ENCODE measurements at regions not wholly inside any gene's neighbourhood (a gene's known extent, or its start where the extent isn't known, plus 50 kb on each side); places are given as distances from the start of the nearest gene placed in this dataset.
"Not testable (repeated sequence)": the region's sequence is repeated elsewhere in the genome, so short reads cannot be mapped to it uniquely, and the experiment has no call there.

GRCh38 chr2:34523958-34524514 lies 924.9 kb upstream of the FAM98A start:
- DNase-seq (ENCODE audit: insufficient read length) (no peak), FAIRE-seq (no peak)
- TF ChIP-seq POLR2A (IDR thresholded peaks at IDR 0.05; ENCODE audit: low read depth, low read length) (no peak), POLR2AphosphoS5 (IDR thresholded peaks at IDR 0.05; ENCODE audit: low read depth, low read length) (no peak)

GRCh38 chr2:34519659-34520058 lies 920.6 kb upstream of the FAM98A start:
- no peak for DNase-seq (ENCODE audit: insufficient read length)
- no peak for FAIRE-seq
- TF ChIP-seq TAF1 (IDR thresholded peaks at IDR 0.05; ENCODE audit: borderline replicate concordance, low read depth, low read length) (no peak), POLR2AphosphoS5 (IDR thresholded peaks at IDR 0.05; ENCODE audit: low read depth, low read length) (no peak), POLR2A (IDR thresholded peaks at IDR 0.05; ENCODE audit: low read depth, low read length) (no peak)

- no peak for DNase-seq (ENCODE audit: insufficient read length)
- no peak for TF ChIP-seq TAF1 (IDR thresholded peaks at IDR 0.05; ENCODE audit: borderline replicate concordance, low read depth, low read length)
- TF ChIP-seq POLR2A (IDR thresholded peaks at IDR 0.05; ENCODE audit: low read depth, low read length): no peak
- TF ChIP-seq POLR2AphosphoS5 (IDR thresholded peaks at IDR 0.05; ENCODE audit: low read depth, low read length): no peak
- FAIRE-seq: no peak
These were observed 899.5 kb upstream of the FAM98A start for GRCh38 chr2:34498561-34498960.

GRCh38 chr2:34494192-34494591 lies 895.1 kb upstream of the FAM98A start:
- FAIRE-seq; DNase-seq (ENCODE audit: insufficient read length): not testable (repeated sequence)

GRCh38 chr2:34492561-34493455 lies 893.7 kb upstream of the FAM98A start:
- TF ChIP-seq TAF1 (IDR thresholded peaks at IDR 0.05; ENCODE audit: borderline replicate concordance, low read depth, low read length) (no peak), POLR2AphosphoS5 (IDR thresholded peaks at IDR 0.05; ENCODE audit: low read depth, low read length) (no peak), POLR2A (IDR thresholded peaks at IDR 0.05; ENCODE audit: low read depth, low read length) (no peak)
- DNase-seq (ENCODE audit: insufficient read length) (no peak), FAIRE-seq (no peak)

- TF ChIP-seq POLR2A (IDR thresholded peaks at IDR 0.05; ENCODE audit: low read depth, low read length) (no peak), TAF1 (IDR thresholded peaks at IDR 0.05; ENCODE audit: borderline replicate concordance, low read depth, low read length) (no peak), POLR2AphosphoS5 (IDR thresholded peaks at IDR 0.05; ENCODE audit: low read depth, low read length) (no peak)
- DNase-seq (ENCODE audit: insufficient read length): no peak
- FAIRE-seq: no peak
These were observed 887.9 kb upstream of the FAM98A start for GRCh38 chr2:34486965-34487364.

GRCh38 chr2:34481542-34481941 lies 882.4 kb upstream of the FAM98A start:
- FAIRE-seq: no peak
- TF ChIP-seq POLR2A (IDR thresholded peaks at IDR 0.05; ENCODE audit: low read depth, low read length) (no peak), POLR2AphosphoS5 (IDR thresholded peaks at IDR 0.05; ENCODE audit: low read depth, low read length) (no peak), TAF1 (IDR thresholded peaks at IDR 0.05; ENCODE audit: borderline replicate concordance, low read depth, low read length) (no peak)
- DNase-seq (ENCODE audit: insufficient read length): no peak

GRCh38 chr2:34480366-34480765 lies 881.3 kb upstream of the FAM98A start:
- no peak for TF ChIP-seq POLR2A (IDR thresholded peaks at IDR 0.05; ENCODE audit: low read depth, low read length)
- no peak for TF ChIP-seq TAF1 (IDR thresholded peaks at IDR 0.05; ENCODE audit: borderline replicate concordance, low read depth, low read length)
- TF ChIP-seq POLR2AphosphoS5 (IDR thresholded peaks at IDR 0.05; ENCODE audit: low read depth, low read length): no peak
- no peak for FAIRE-seq
- DNase-seq (ENCODE audit: insufficient read length): no peak

GRCh38 chr2:34475156-34475555 lies 876.1 kb upstream of the FAM98A start:
- TF ChIP-seq POLR2A (IDR thresholded peaks at IDR 0.05; ENCODE audit: low read depth, low read length) (no peak), TAF1 (IDR thresholded peaks at IDR 0.05; ENCODE audit: borderline replicate concordance, low read depth, low read length) (no peak), POLR2AphosphoS5 (IDR thresholded peaks at IDR 0.05; ENCODE audit: low read depth, low read length) (no peak)
- FAIRE-seq: no peak
- no peak for DNase-seq (ENCODE audit: insufficient read length)

GRCh38 chr2:34474646-34475045 lies 875.5 kb upstream of the FAM98A start:
- no peak for FAIRE-seq
- DNase-seq (ENCODE audit: insufficient read length): no peak
- TF ChIP-seq POLR2A (IDR thresholded peaks at IDR 0.05; ENCODE audit: low read depth, low read length) (no peak), TAF1 (IDR thresholded peaks at IDR 0.05; ENCODE audit: borderline replicate concordance, low read depth, low read length) (no peak), POLR2AphosphoS5 (IDR thresholded peaks at IDR 0.05; ENCODE audit: low read depth, low read length) (no peak)

- TF ChIP-seq POLR2A (IDR thresholded peaks at IDR 0.05; ENCODE audit: low read depth, low read length): no peak
- DNase-seq (ENCODE audit: insufficient read length) (no peak), FAIRE-seq (no peak)
These were observed 848.0 kb upstream of the FAM98A start for GRCh38 chr2:34447097-34447496.

- no peak for TF ChIP-seq TAF1 (IDR thresholded peaks at IDR 0.05; ENCODE audit: borderline replicate concordance, low read depth, low read length)
- no peak for TF ChIP-seq POLR2A (IDR thresholded peaks at IDR 0.05; ENCODE audit: low read depth, low read length)
- TF ChIP-seq POLR2AphosphoS5 (IDR thresholded peaks at IDR 0.05; ENCODE audit: low read depth, low read length): no peak
- no peak for FAIRE-seq
- DNase-seq (ENCODE audit: insufficient read length): no peak
These were observed 824.2 kb upstream of the FAM98A start for GRCh38 chr2:34423301-34423700.
